RWPE1 (cell line): ENCODE measurements at regions not wholly inside any gene's neighbourhood (a gene's known extent, or its start where the extent isn't known, plus 50 kb on each side); places are given as distances from the start of the nearest gene placed in this dataset.

ENCODE experiments used
- CTCF ChIA-PET: fragments of 350-600 bp; sonication (Branson Sonifier 250); formaldehyde crosslinking; extraction: SDS; loops from one replicate; lab custom pipeline; 2021; lab: Yijun Ruan, JAX
- POLR2A ChIA-PET: fragments of 400-600 bp; formaldehyde crosslinking; extraction: SDS; loops from one replicate; lab custom pipeline; 2020; ENCODE audit warnings: antibody characterized with exemption; ENCODE audit not compliant: low non-redundant PET; lab: Yijun Ruan, JAX
- DNase-seq: peaks from one replicate; pipeline ENCODE4 v3.0.0; 2012; ENCODE audit warnings: low spot score
- H3K27ac ChIP-seq: fragments of 450-650 bp; 2 replicates; pipeline ENCODE4 v1.5.1; 2017
- TF ChIP-seq, protein P1 (sequence below): fragments of 450-650 bp; conservative IDR thresholded peaks from 2 replicates; pipeline ENCODE4 v1.5.1; 2017; ENCODE audit warnings: low read depth, mild to moderate bottlenecking

DNA sequence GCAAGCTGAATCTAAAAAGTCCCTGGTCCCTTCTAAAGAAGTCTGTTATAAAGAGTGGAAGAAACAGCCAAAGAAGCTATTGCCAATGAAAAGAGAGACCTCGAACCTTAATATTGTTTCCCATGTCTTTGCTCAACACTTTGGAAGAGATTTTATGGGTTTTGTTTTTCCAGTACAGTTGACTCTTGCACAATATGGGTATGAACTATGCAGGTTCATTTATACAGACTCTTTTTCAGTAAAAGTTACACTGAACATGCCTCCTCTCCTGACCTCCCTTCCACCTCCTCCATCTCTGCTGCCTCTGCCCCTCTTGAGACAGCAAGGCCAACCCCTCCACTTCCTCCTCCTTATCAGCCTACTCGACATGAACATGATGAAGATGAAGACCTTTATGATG, 332.5 kb downstream of the SETD4 start:
- TF ChIP-seq, protein P1, sequence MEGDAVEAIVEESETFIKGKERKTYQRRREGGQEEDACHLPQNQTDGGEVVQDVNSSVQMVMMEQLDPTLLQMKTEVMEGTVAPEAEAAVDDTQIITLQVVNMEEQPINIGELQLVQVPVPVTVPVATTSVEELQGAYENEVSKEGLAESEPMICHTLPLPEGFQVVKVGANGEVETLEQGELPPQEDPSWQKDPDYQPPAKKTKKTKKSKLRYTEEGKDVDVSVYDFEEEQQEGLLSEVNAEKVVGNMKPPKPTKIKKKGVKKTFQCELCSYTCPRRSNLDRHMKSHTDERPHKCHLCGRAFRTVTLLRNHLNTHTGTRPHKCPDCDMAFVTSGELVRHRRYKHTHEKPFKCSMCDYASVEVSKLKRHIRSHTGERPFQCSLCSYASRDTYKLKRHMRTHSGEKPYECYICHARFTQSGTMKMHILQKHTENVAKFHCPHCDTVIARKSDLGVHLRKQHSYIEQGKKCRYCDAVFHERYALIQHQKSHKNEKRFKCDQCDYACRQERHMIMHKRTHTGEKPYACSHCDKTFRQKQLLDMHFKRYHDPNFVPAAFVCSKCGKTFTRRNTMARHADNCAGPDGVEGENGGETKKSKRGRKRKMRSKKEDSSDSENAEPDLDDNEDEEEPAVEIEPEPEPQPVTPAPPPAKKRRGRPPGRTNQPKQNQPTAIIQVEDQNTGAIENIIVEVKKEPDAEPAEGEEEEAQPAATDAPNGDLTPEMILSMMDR: no peak
- DNase-seq: no peak
- ChIA-PET POLR2A (no interaction called here), CTCF (no interaction called here)
- H3K27ac ChIP-seq: no peak overlapping the region

DNA sequence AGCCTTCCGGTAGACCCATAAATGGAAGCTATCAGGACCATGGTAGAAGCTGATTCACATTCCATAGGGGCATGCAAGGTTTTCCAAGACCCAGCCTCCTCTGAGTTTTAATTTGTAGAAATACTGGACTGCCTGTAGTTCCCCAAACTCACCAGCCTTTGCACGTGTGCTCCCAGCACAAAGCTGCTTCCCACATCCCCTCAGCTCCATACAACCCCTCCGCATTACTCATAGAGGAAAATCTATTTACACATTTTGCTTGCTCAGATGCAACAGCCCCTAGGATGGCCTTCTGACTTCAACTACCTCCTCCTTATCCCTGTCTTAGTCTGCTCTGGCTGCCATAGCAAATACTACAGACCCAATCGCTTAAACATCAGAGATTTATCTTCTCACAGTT, 336.2 kb downstream of the SETD4 start:
- no peak for DNase-seq
- ChIA-PET POLR2A (no interaction called here), CTCF (no interaction called here)
- H3K27ac ChIP-seq: no peak overlapping the region
- TF ChIP-seq, protein P1: no peak

GRCh38 chr21:35721701-35722100, 338.6 kb downstream of the SETD4 start:
- DNase-seq: no peak
- no peak overlapping the region for H3K27ac ChIP-seq
- ChIA-PET POLR2A (no interaction called here), CTCF (no interaction called here)
- TF ChIP-seq, protein P1: no peak

GRCh38 chr21:35720208-35720731, 340.1 kb downstream of the SETD4 start:
- TF ChIP-seq, protein P1: no peak
- no peak for DNase-seq
- POLR2A ChIA-PET: no interaction called here
- CTCF ChIA-PET: interaction anchor here (0.7 to 0.8 kb wide), 2 partner anchors 116 to 1045 kb away, joined by 4 to 5 read pairs; no protein-coding TSS in a partner anchor
- no peak overlapping the region for H3K27ac ChIP-seq

GRCh38 chr21:35719080-35719479, 341.2 kb downstream of the SETD4 start:
- TF ChIP-seq, protein P1: no peak
- H3K27ac ChIP-seq: no peak overlapping the region
- ChIA-PET POLR2A (no interaction called here), CTCF (no interaction called here)
- DNase-seq: no peak

DNA sequence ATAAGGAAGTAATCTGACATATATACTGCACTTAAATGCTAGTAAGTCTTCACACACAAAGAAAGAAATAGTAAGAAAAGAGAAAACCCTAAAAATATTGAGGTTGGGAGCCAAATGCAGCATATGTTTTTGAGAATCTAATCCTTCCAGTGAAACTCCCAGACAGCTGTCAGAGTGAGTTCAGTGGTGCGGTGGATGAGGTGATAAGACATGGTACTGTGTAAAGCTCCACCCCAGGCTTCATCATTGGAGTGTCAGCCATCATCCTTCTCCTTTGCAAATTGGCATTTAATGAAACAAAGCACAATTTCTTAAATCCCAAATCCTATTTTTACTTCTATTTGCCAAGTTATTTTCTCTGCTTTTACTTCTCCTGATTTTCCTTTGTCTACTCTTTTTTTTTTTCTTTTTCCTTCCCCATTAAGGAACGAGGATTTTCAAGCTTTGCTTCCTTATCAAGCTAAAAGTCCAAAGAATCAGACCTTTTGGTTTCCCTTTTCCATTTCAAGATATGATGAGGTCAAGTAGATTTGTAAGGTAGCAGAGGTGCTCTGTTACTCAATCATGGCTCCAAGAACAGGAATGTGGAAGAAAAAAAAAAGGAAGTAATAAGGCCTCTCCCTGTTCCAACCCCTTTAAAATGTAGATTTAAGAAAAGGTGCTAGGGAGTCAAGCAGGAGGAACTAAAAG, 343.3 kb downstream of the SETD4 start:
- no peak overlapping the region for H3K27ac ChIP-seq
- no peak for DNase-seq
- TF ChIP-seq, protein P1: no peak
- ChIA-PET POLR2A (no interaction called here), CTCF (no interaction called here)
